ENCODE measurements at regions not wholly inside any gene's neighbourhood (a gene's known extent, or its start where the extent isn't known, plus 50 kb on each side); places are given as distances from the start of the nearest gene placed in this dataset.

DNA sequence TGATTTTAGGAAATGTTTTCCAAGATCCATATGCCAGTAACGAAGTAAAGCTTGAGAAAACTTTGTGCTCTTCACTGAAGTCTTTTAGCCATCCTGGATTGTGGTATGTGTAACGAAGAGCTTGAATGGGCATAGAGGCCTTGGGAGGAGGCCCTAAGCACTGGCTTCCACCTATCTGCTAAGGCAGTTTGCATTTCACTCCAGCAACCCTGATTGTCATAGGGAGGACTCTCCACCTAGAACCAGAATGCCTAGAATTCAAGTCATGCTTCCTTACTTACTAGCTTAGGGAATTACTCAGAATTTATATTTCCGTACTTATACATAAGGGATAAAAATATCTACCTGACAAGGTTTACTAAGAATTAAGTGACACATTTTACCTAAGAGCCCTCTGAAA, 451.5 kb downstream of the FBXO15 start:
- Histone ChIP-seq H3K79me2 (no peaks in the 10 kb centered on the region), H4K20me1 (ENCODE audit: insufficient read depth, poor library complexity, severe bottlenecking) (no peaks in the 10 kb centered on the region), H3K36me3 (replicated peaks; ENCODE audit: insufficient read depth, low read depth) (no peaks in the 10 kb centered on the region), H3K4me3 (no peak overlapping the region), H3K9me2 (replicated peaks; ENCODE audit: insufficient read depth) (no peaks in the 10 kb centered on the region), H3K4me2 (no peak overlapping the region), H3K9me3 (ENCODE audit: low read depth) (no peaks in the 10 kb centered on the region), H3K27me3 (no peaks in the 10 kb centered on the region), H3K4me1 (ENCODE audit: insufficient read depth) (no peaks in the 10 kb centered on the region), H2AFZ (no peak overlapping the region), H3K27ac (no peak overlapping the region)
- TF ChIP-seq EZH2phosphoT487 (IDR thresholded peaks at IDR 0.05; ENCODE audit: low read depth, severe bottlenecking, unreplicated experiment), result no peak
- TF ChIP-seq, protein P1, sequence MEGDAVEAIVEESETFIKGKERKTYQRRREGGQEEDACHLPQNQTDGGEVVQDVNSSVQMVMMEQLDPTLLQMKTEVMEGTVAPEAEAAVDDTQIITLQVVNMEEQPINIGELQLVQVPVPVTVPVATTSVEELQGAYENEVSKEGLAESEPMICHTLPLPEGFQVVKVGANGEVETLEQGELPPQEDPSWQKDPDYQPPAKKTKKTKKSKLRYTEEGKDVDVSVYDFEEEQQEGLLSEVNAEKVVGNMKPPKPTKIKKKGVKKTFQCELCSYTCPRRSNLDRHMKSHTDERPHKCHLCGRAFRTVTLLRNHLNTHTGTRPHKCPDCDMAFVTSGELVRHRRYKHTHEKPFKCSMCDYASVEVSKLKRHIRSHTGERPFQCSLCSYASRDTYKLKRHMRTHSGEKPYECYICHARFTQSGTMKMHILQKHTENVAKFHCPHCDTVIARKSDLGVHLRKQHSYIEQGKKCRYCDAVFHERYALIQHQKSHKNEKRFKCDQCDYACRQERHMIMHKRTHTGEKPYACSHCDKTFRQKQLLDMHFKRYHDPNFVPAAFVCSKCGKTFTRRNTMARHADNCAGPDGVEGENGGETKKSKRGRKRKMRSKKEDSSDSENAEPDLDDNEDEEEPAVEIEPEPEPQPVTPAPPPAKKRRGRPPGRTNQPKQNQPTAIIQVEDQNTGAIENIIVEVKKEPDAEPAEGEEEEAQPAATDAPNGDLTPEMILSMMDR (IDR thresholded peaks at IDR 0.05; ENCODE audit: poor library complexity), result no peak
- no peak for TF ChIP-seq EZH2 (IDR thresholded peaks at IDR 0.05; ENCODE audit: borderline replicate concordance)
- no peak for DNase-seq (ENCODE audit: low spot score)
- 91% methylated on average over 3 of the region's 3 CpGs for WGBS (ENCODE audit: low lambda C conversion rate, missing lambda C conversion rate)

DNA sequence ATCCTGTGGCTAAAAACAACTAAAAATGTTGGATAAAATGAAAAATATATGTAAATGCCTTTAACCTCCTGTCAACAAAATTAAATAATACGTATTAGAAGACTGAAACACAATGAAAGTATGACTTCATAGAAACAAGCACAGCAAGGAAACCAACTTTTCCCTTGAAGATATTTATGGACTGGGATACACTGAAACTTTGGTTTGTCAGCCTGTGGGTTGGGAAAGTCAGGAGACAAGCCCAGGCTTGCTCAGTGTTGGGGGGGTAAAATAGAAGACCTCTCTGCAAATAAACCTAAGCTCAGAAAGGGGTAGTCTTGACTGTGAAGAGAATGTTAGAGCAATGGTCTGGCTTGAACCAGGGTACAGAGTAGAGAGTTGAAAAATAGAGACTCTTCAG, 454.5 kb downstream of the FBXO15 start:
- Histone ChIP-seq H3K4me3 (no peak overlapping the region), H3K9me2 (replicated peaks; ENCODE audit: insufficient read depth) (no peaks in the 10 kb centered on the region), H2AFZ (no peak overlapping the region), H3K79me2 (no peaks in the 10 kb centered on the region), H3K27me3 (peaks cover 4% of the 10 kb centered on the region), H3K36me3 (replicated peaks; ENCODE audit: insufficient read depth, low read depth) (no peaks in the 10 kb centered on the region), H3K9me3 (ENCODE audit: low read depth) (no peaks in the 10 kb centered on the region), H4K20me1 (ENCODE audit: insufficient read depth, poor library complexity, severe bottlenecking) (no peaks in the 10 kb centered on the region), H3K4me1 (ENCODE audit: insufficient read depth) (no peaks in the 10 kb centered on the region), H3K27ac (no peak overlapping the region), H3K4me2 (no peak overlapping the region)
- 100% methylated on average over 1 of the region's 1 CpG for WGBS (ENCODE audit: low lambda C conversion rate, missing lambda C conversion rate)
- no peak for DNase-seq (ENCODE audit: low spot score)
- no peak for TF ChIP-seq EZH2 (IDR thresholded peaks at IDR 0.05; ENCODE audit: borderline replicate concordance)
- no peak for TF ChIP-seq EZH2phosphoT487 (IDR thresholded peaks at IDR 0.05; ENCODE audit: low read depth, severe bottlenecking, unreplicated experiment)
- TF ChIP-seq, protein P1 (IDR thresholded peaks at IDR 0.05; ENCODE audit: poor library complexity), result no peak

DNA sequence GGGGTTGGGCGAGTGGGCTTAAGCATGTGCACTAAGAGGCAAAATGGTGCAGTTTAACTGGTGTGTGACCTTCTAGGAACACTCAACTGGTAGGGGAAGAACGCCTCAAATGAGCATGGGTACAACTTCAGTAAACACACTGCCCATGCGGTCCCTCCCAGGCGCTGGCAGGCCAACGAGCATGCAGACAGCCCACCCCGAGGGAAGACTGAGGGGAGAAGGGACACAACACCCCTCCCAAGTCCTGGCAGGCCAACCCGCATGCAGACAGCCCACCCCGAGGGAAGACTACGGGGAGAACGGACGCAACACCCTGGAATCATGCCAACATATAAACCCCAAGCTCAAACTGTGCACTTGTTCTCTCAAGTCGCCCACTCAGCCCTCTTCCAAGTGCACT, 456.0 kb downstream of the FBXO15 start:
- Histone ChIP-seq H4K20me1 (ENCODE audit: insufficient read depth, poor library complexity, severe bottlenecking) (no peaks in the 10 kb centered on the region), H3K27ac (no peak overlapping the region), H3K36me3 (replicated peaks; ENCODE audit: insufficient read depth, low read depth) (no peaks in the 10 kb centered on the region), H2AFZ (no peak overlapping the region), H3K4me1 (ENCODE audit: insufficient read depth) (no peaks in the 10 kb centered on the region), H3K79me2 (no peaks in the 10 kb centered on the region), H3K27me3 (peaks cover 4% of the 10 kb centered on the region), H3K9me2 (replicated peaks; ENCODE audit: insufficient read depth) (no peaks in the 10 kb centered on the region), H3K4me3 (no peak overlapping the region), H3K9me3 (ENCODE audit: low read depth) (no peaks in the 10 kb centered on the region), H3K4me2 (no peak overlapping the region)
- WGBS (ENCODE audit: low lambda C conversion rate, missing lambda C conversion rate), result 90% methylated on average over 12 of the region's 12 CpGs
- DNase-seq (ENCODE audit: low spot score), result no peak
- TF ChIP-seq EZH2 (IDR thresholded peaks at IDR 0.05; ENCODE audit: borderline replicate concordance) (no peak), EZH2phosphoT487 (IDR thresholded peaks at IDR 0.05; ENCODE audit: low read depth, severe bottlenecking, unreplicated experiment) (no peak)
- TF ChIP-seq, protein P1 (IDR thresholded peaks at IDR 0.05; ENCODE audit: poor library complexity), result no peak

- no peaks in the 10 kb centered on the region for H3K4me1 ChIP-seq (ENCODE audit: insufficient read depth)
- H3K27me3 ChIP-seq, result peaks cover 4% of the 10 kb centered on the region
- H3K79me2 ChIP-seq, result no peaks in the 10 kb centered on the region
- H3K4me3 ChIP-seq, result no peak overlapping the region
- 51% methylated on average over 6 of the region's 6 CpGs for WGBS (ENCODE audit: low lambda C conversion rate, missing lambda C conversion rate)
- no peak for DNase-seq (ENCODE audit: low spot score)
- H3K27ac ChIP-seq, result no peak overlapping the region
- no peaks in the 10 kb centered on the region for H3K9me2 ChIP-seq (replicated peaks; ENCODE audit: insufficient read depth)
- H2AFZ ChIP-seq, result no peak overlapping the region
- H3K4me2 ChIP-seq, result no peak overlapping the region
- no peaks in the 10 kb centered on the region for H4K20me1 ChIP-seq (ENCODE audit: insufficient read depth, poor library complexity, severe bottlenecking)
- TF ChIP-seq, protein P1 (IDR thresholded peaks at IDR 0.05; ENCODE audit: poor library complexity), result no peak
- TF ChIP-seq EZH2 (IDR thresholded peaks at IDR 0.05; ENCODE audit: borderline replicate concordance) (no peak), EZH2phosphoT487 (IDR thresholded peaks at IDR 0.05; ENCODE audit: low read depth, severe bottlenecking, unreplicated experiment) (no peak)
- H3K36me3 ChIP-seq (replicated peaks; ENCODE audit: insufficient read depth, low read depth), result no peaks in the 10 kb centered on the region
- no peaks in the 10 kb centered on the region for H3K9me3 ChIP-seq (ENCODE audit: low read depth)
These were observed 456.5 kb downstream of the FBXO15 start for GRCh38 chr18:73691118-73691517.

All from hepatocyte (in vitro differentiated cells).